LNCAP (cell line): ENCODE measurements at regions not wholly inside any gene's neighbourhood (a gene's known extent, or its start where the extent isn't known, plus 50 kb on each side); places are given as distances from the start of the nearest gene placed in this dataset.
A peak's percentile ranks its signal among the peaks of the same experiment; 100 is the strongest.

Experiments
- CTCF ChIP-seq: fragments of 450-650 bp; IDR thresholded peaks from 2 replicates; pipeline ENCODE4 v1.5.1; 2017; ENCODE audit warnings: mild to moderate bottlenecking

- TF ChIP-seq CTCF, result no peak
Observed at GRCh38 chr3:181239441-181239840, 249.9 kb upstream of the DNAJC19 start.

GRCh38 chr3:181230258-181230657 lies 240.7 kb upstream of the DNAJC19 start:
- no peak for TF ChIP-seq CTCF

GRCh38 chr3:181213347-181213746 lies 223.8 kb upstream of the DNAJC19 start:
- no peak for TF ChIP-seq CTCF

- TF ChIP-seq CTCF, result no peak
Observed at GRCh38 chr3:181212271-181212670, 222.7 kb upstream of the DNAJC19 start.

- peak; percentile 43 for TF ChIP-seq CTCF
Observed at GRCh38 chr3:181210275-181210674, 220.7 kb upstream of the DNAJC19 start.

GRCh38 chr3:181189556-181189955 lies 200.0 kb upstream of the DNAJC19 start:
- no peak for TF ChIP-seq CTCF

- no peak for TF ChIP-seq CTCF
Observed at GRCh38 chr3:181183764-181184163, 194.2 kb upstream of the DNAJC19 start.

GRCh38 chr3:181178991-181179390 lies 189.5 kb upstream of the DNAJC19 start:
- no peak for TF ChIP-seq CTCF
